GM23338 (cell line): ENCODE measurements at regions not wholly inside any gene's neighbourhood (a gene's known extent, or its start where the extent isn't known, plus 50 kb on each side); places are given as distances from the start of the nearest gene placed in this dataset.

ENCODE experiments used
- ATAC-seq: fragments of 200-7000 bp; cut with Tn5 transposase; 3 replicates; pipeline ENCODE4 v1.9.1; 2020
- DNase-seq: peaks from one replicate; pipeline ENCODE4 v3.0.0-alpha.2; 2015; ENCODE audit warnings: low spot score
- H2AFZ ChIP-seq: fragments of 200-600 bp; sonication (generic); 2 replicates; pipeline ENCODE4 v1.8.0; 2016; ENCODE audit warnings: antibody characterized with exemption, mild to moderate bottlenecking, moderate library complexity
- H3F3A ChIP-seq: fragments of 200-600 bp; sonication (generic); replicated peaks from 2 replicates; pipeline ENCODE4 v1.8.0; 2017; ENCODE audit warnings: antibody characterized with exemption, mixed run types, low read depth
- H3K27ac ChIP-seq: fragments of 200-600 bp; sonication (generic); 2 replicates; pipeline ENCODE4 v1.6.1; 2016; ENCODE audit warnings: low read depth
- H3K27me3 ChIP-seq: fragments of 200-600 bp; sonication (generic); 2 replicates; pipeline ENCODE4 v1.8.0; 2016; ENCODE audit warnings: mild to moderate bottlenecking, mixed run types, moderate library complexity; ENCODE audit not compliant: insufficient read depth
- H3K36me3 ChIP-seq: fragments of 200-600 bp; sonication (generic); 2 replicates; pipeline ENCODE4 v1.8.0; 2016; ENCODE audit warnings: mild to moderate bottlenecking; ENCODE audit not compliant: insufficient read depth
- H3K4me1 ChIP-seq: fragments of 200-600 bp; sonication (generic); 2 replicates; pipeline ENCODE4 v1.8.0; 2016; ENCODE audit warnings: mild to moderate bottlenecking, moderate library complexity; ENCODE audit not compliant: insufficient read depth
- H3K4me2 ChIP-seq: fragments of 200-600 bp; sonication (generic); 2 replicates; pipeline ENCODE4 v1.7.1; 2017; ENCODE audit warnings: mixed run types
- H3K4me3 ChIP-seq: fragments of 200-600 bp; sonication (generic); 2 replicates; pipeline ENCODE4 v1.6.1; 2016; ENCODE audit warnings: mixed run types
- H3K79me2 ChIP-seq: fragments of 200-600 bp; sonication (generic); replicated peaks from 2 replicates; pipeline ENCODE4 v1.8.0; 2017; ENCODE audit warnings: mild to moderate bottlenecking; ENCODE audit not compliant: insufficient read depth
- H3K9me2 ChIP-seq: fragments of 200-600 bp; sonication (generic); 2 replicates; pipeline ENCODE4 v1.8.0; 2017; ENCODE audit not compliant: insufficient read depth
- H4K20me1 ChIP-seq: fragments of 200-600 bp; sonication (generic); replicated peaks from 2 replicates; pipeline ENCODE4 v1.8.0; 2017; ENCODE audit warnings: mild to moderate bottlenecking; ENCODE audit not compliant: insufficient read depth
- H3K27ac Mint-ChIP-seq: 2 replicates; pipeline ENCODE4 v1.8.0; 2020; ENCODE audit warnings: inconsistent platforms, mild to moderate bottlenecking, moderate library complexity, mixed read lengths
- H3K27me3 Mint-ChIP-seq: 3 replicates; pipeline ENCODE4 v1.8.0; 2022; ENCODE audit warnings: low read depth, mild to moderate bottlenecking, moderate library complexity, mixed read lengths, inconsistent platforms; ENCODE audit not compliant: insufficient read depth, poor library complexity
- H3K36me3 Mint-ChIP-seq: 3 replicates; pipeline ENCODE4 v1.8.0; 2021; ENCODE audit warnings: low read depth, mild to moderate bottlenecking, inconsistent platforms, moderate library complexity, mixed read lengths
- H3K4me1 Mint-ChIP-seq: 3 replicates; pipeline ENCODE4 v1.8.0; 2020; ENCODE audit warnings: mild to moderate bottlenecking, inconsistent platforms, mixed read lengths
- H3K4me3 Mint-ChIP-seq: 3 replicates; pipeline ENCODE4 v1.8.0; 2021; ENCODE audit warnings: moderate library complexity, mild to moderate bottlenecking, inconsistent platforms, mixed read lengths
- H3K9me3 Mint-ChIP-seq: 3 replicates; pipeline ENCODE4 v1.8.0; 2020; ENCODE audit warnings: moderate library complexity, mild to moderate bottlenecking, inconsistent platforms, mixed read lengths
- CREB1 ChIP-seq: fragments of 250-450 bp; sonication (Bioruptor Pico); IDR thresholded peaks from 2 replicates; pipeline ENCODE4 v1.5.0; 2020; ENCODE audit warnings: low read depth, mild to moderate bottlenecking, moderate library complexity
- CTCF ChIP-seq, 2 experiments: fragments of 200-600 bp in 1 of 2; sonication (generic) in 1 of 2; conservative IDR thresholded peaks; 2 replicates each; pipeline versions ENCODE4 v1.5.1 to v1.6.1; 2016 to 2017; ENCODE audit warnings: antibody characterized with exemption in 2 of 2, low read depth in 2 of 2, mild to moderate bottlenecking in 2 of 2, moderate library complexity in 1 of 2
- EZH2 ChIP-seq: fragments of 200-600 bp; sonication (generic); IDR thresholded peaks from one replicate; pipeline ENCODE4 v1.8.0; 2017; ENCODE audit warnings: antibody characterized with exemption, mild to moderate bottlenecking, low read depth; ENCODE audit not compliant: unreplicated experiment
- EZH2phosphoT487 ChIP-seq: fragments of 200-600 bp; sonication (generic); IDR thresholded peaks from one replicate; pipeline ENCODE4 v1.8.1; 2018; ENCODE audit warnings: antibody characterized with exemption; ENCODE audit not compliant: unreplicated experiment
- JUNB ChIP-seq: IDR thresholded peaks from one replicate; pipeline ENCODE4 v1.6.1; 2016; ENCODE audit warnings: antibody characterized with exemption; ENCODE audit not compliant: unreplicated experiment
- NANOG ChIP-seq: IDR thresholded peaks from 2 replicates; pipeline ENCODE4 v1.6.1; 2016; ENCODE audit warnings: antibody characterized with exemption, borderline replicate concordance
- POLR2AphosphoS5 ChIP-seq: IDR thresholded peaks from 2 replicates; pipeline ENCODE4 v1.6.1; 2016; ENCODE audit warnings: antibody characterized with exemption, low read depth
- STAT1 ChIP-seq: IDR thresholded peaks from one replicate; pipeline ENCODE4 v1.6.1; 2016; ENCODE audit warnings: antibody characterized with exemption; ENCODE audit not compliant: unreplicated experiment
- ZNF114 ChIP-seq: fragments of 250-450 bp; sonication (Bioruptor Pico); IDR thresholded peaks from 2 replicates; pipeline ENCODE4 v1.5.0; 2020; ENCODE audit warnings: mild to moderate bottlenecking, moderate library complexity
- ZNF331 ChIP-seq: fragments of 250-450 bp; sonication (Bioruptor Pico); IDR thresholded peaks from 2 replicates; pipeline ENCODE4 v1.5.0; 2020; ENCODE audit warnings: low read depth, mild to moderate bottlenecking, moderate library complexity

GRCh38 chr7:1366801-1367405 is 92.4 kb downstream of the MICALL2 start:
- no peak for ATAC-seq
- H3K9me2 ChIP-seq: no peaks in the 10 kb centered on the region
- H3K27ac ChIP-seq: no peak overlapping the region
- Mint-ChIP-seq H3K27ac (no peak overlapping the region), H3K4me3 (no peak overlapping the region), H3K9me3 (no peaks in the 10 kb centered on the region), H3K4me1 (peaks cover 2% of the 10 kb centered on the region; the same call in 1 of the 3 replicates), H3K36me3 (no peaks in the 10 kb centered on the region), H3K27me3 (peaks cover 27% of the 10 kb centered on the region)
- TF ChIP-seq EZH2phosphoT487 (no peak), NANOG (no peak), JUNB (no peak), ZNF114 (no peak), ZNF331 (CRISPR knock-in tag) (no peak), CREB1 (CRISPR knock-in tag) (no peak), CTCF (conservative IDR thresholded peaks at IDR 0.05; ENCODE audit: low read depth in 2 of 2) (no peak)
- H2AFZ ChIP-seq: no peak overlapping the region
- H3K4me2 ChIP-seq: no peak overlapping the region
- H4K20me1 ChIP-seq: no peaks in the 10 kb centered on the region
- H3F3A ChIP-seq: no peaks in the 10 kb centered on the region
- H3K27me3 ChIP-seq: peaks cover 13% of the 10 kb centered on the region; the same call in 1 of the 2 replicates
- no peak overlapping the region for H3K4me3 ChIP-seq
- DNase-seq: no peak
- no peaks in the 10 kb centered on the region; the same call in 1 of the 2 replicates for H3K4me1 ChIP-seq
- no peaks in the 10 kb centered on the region for H3K79me2 ChIP-seq
- no peaks in the 10 kb centered on the region for H3K36me3 ChIP-seq

- no peaks in the 10 kb centered on the region for H3K9me2 ChIP-seq
- H3K4me3 ChIP-seq: no peak overlapping the region
- Mint-ChIP-seq H3K4me1 (peaks cover 2% of the 10 kb centered on the region; the same call in 1 of the 3 replicates), H3K4me3 (no peak overlapping the region), H3K36me3 (no peaks in the 10 kb centered on the region), H3K9me3 (no peaks in the 10 kb centered on the region), H3K27me3 (peaks cover 27% of the 10 kb centered on the region), H3K27ac (no peak overlapping the region)
- peaks cover 13% of the 10 kb centered on the region; the same call in 1 of the 2 replicates for H3K27me3 ChIP-seq
- TF ChIP-seq POLR2AphosphoS5 (no peak), ZNF114 (no peak), EZH2 (no peak), NANOG (no peak), STAT1 (no peak)
- H3F3A ChIP-seq: no peaks in the 10 kb centered on the region
- no peak overlapping the region for H2AFZ ChIP-seq
- no peak for DNase-seq
- no peak overlapping the region for H3K27ac ChIP-seq
- no peaks in the 10 kb centered on the region; the same call in 1 of the 2 replicates for H3K4me1 ChIP-seq
- no peak for ATAC-seq
- H3K4me2 ChIP-seq: no peak overlapping the region
- H4K20me1 ChIP-seq: no peaks in the 10 kb centered on the region
- H3K36me3 ChIP-seq: no peaks in the 10 kb centered on the region
- no peaks in the 10 kb centered on the region for H3K79me2 ChIP-seq
Measured at GRCh38 chr7:1367501-1368183, 91.6 kb downstream of the MICALL2 start.
